GM23338 (cell line): ENCODE measurements at regions not wholly inside any gene's neighbourhood (a gene's known extent, or its start where the extent isn't known, plus 50 kb on each side); places are given as distances from the start of the nearest gene placed in this dataset.

ENCODE experiments used
- CREB1 ChIP-seq: fragments of 250-450 bp; sonication (Bioruptor Pico); IDR thresholded peaks from 2 replicates; pipeline ENCODE4 v1.5.0; 2020; ENCODE audit warnings: low read depth, mild to moderate bottlenecking, moderate library complexity
- CTCF ChIP-seq, 2 experiments: fragments of 200-600 bp in 1 of 2; sonication (generic) in 1 of 2; conservative IDR thresholded peaks; 2 replicates each; pipeline versions ENCODE4 v1.5.1 to v1.6.1; 2016 to 2017; ENCODE audit warnings: antibody characterized with exemption in 2 of 2, low read depth in 2 of 2, mild to moderate bottlenecking in 2 of 2, moderate library complexity in 1 of 2
- ETS1 ChIP-seq: IDR thresholded peaks from 2 replicates; pipeline ENCODE4 v1.6.1; 2016; ENCODE audit warnings: antibody characterized with exemption
- EZH2phosphoT487 ChIP-seq: fragments of 200-600 bp; sonication (generic); IDR thresholded peaks from one replicate; pipeline ENCODE4 v1.8.1; 2018; ENCODE audit warnings: antibody characterized with exemption; ENCODE audit not compliant: unreplicated experiment
- NANOG ChIP-seq: IDR thresholded peaks from 2 replicates; pipeline ENCODE4 v1.6.1; 2016; ENCODE audit warnings: antibody characterized with exemption, borderline replicate concordance
- STAT1 ChIP-seq: IDR thresholded peaks from one replicate; pipeline ENCODE4 v1.6.1; 2016; ENCODE audit warnings: antibody characterized with exemption; ENCODE audit not compliant: unreplicated experiment
- ZNF114 ChIP-seq: fragments of 250-450 bp; sonication (Bioruptor Pico); IDR thresholded peaks from 2 replicates; pipeline ENCODE4 v1.5.0; 2020; ENCODE audit warnings: mild to moderate bottlenecking, moderate library complexity
- ZNF462 ChIP-seq: fragments of 250-450 bp; sonication (Bioruptor Pico); IDR thresholded peaks from 2 replicates; pipeline ENCODE4 v1.5.0; 2020; ENCODE audit warnings: mild to moderate bottlenecking, moderate library complexity

- TF ChIP-seq ZNF462 (CRISPR knock-in tag) = no peak
- no peak for TF ChIP-seq ZNF114
- TF ChIP-seq NANOG = no peak
- no peak for TF ChIP-seq STAT1
- TF ChIP-seq ETS1 = no peak
- no peak for TF ChIP-seq CTCF (conservative IDR thresholded peaks at IDR 0.05; ENCODE audit: low read depth in 2 of 2)
- TF ChIP-seq EZH2phosphoT487 = no peak
- TF ChIP-seq CREB1 (CRISPR knock-in tag) = no peak
Measured at GRCh38 chr2:6755456-6755855, 110.3 kb downstream of the CMPK2 start (continued).
